ENCODE measurements at regions not wholly inside any gene's neighbourhood (a gene's known extent, or its start where the extent isn't known, plus 50 kb on each side); places are given as distances from the start of the nearest gene placed in this dataset.

- H3K4me3 ChIP-seq = no peak overlapping the region
- intact Hi-C loops (cut with micrococcal nuclease) (no loop called here), in situ Hi-C loops (cut with MboI) (no loop called here)
- H3K36me3 ChIP-seq (ENCODE audit: control insufficient read depth, insufficient read depth, low read length) = no peaks in the 10 kb centered on the region
- CTCF ChIA-PET (ENCODE audit: low intra/inter-chr PET ratio) = no interaction called here
- ATAC-seq (no peak), FAIRE-seq (no peak), DNase-seq (ENCODE audit: extremely low read depth in 1 of 4, low spot score in 3 of 4) (no peak)
- H4K20me1 ChIP-seq (replicated peaks; ENCODE audit: control insufficient read depth, insufficient read depth, low read length) = no peaks in the 10 kb centered on the region
- H3K27ac ChIP-seq (ENCODE audit: extremely low read depth, low read depth, low read length) = no peak overlapping the region
- H3K27me3 ChIP-seq (ENCODE audit: control insufficient read depth in 2 of 2, insufficient read depth in 2 of 2, low read length in 2 of 2) = no peaks in the 10 kb centered on the region
- H3K9me3 ChIP-seq (replicated peaks; ENCODE audit: control insufficient read depth, insufficient read depth, low read depth, low read length) = no peaks in the 10 kb centered on the region
- TF ChIP-seq HDGF (IDR thresholded peaks at IDR 0.05) (no peak), HNRNPUL1 (IDR thresholded peaks at IDR 0.05; ENCODE audit: low read length) (no peak), FOSL1 (tag; conservative IDR thresholded peaks at IDR 0.05) (peak; percentile 70), MXD1 (CRISPR knock-in tag; IDR thresholded peaks at IDR 0.05; ENCODE audit: borderline replicate concordance, poor library complexity, severe bottlenecking) (no peak), JUND (IDR thresholded peaks at IDR 0.05; ENCODE audit: borderline replicate concordance, low read depth, low read length) (peak; percentile 35; the same call in 1 of the 2 replicates), JUND (tag; IDR thresholded peaks at IDR 0.05; ENCODE audit: borderline replicate concordance, low read depth, low read length) (no peak), SIN3B (IDR thresholded peaks at IDR 0.05; ENCODE audit: low read depth) (no peak), ZNF124 (CRISPR knock-in tag; IDR thresholded peaks at IDR 0.05) (no peak)
- no peak overlapping the region for H2AFZ ChIP-seq (ENCODE audit: low read depth, low read length)
- no peak overlapping the region for H3K4me2 ChIP-seq (ENCODE audit: insufficient read depth, low read length)
- no peak overlapping the region for H3K9ac ChIP-seq (ENCODE audit: insufficient read depth in 1 of 2, low read depth in 2 of 2, low read length in 2 of 2)
- WGBS (ENCODE audit: insufficient coverage, low coverage, missing lambda C conversion rate) = 63% methylated on average over 1 of the region's 1 CpG
- H3K4me1 ChIP-seq (replicated peaks in 1 of 2; ENCODE audit: control insufficient read depth in 2 of 2, insufficient read depth in 2 of 2, low read length in 2 of 2) = peaks cover 4 to 12% of the 10 kb centered on the region in 2 experiments; a peak in 4 of 5 replicates
- BruUV-seq (replicated peaks) = no TSS peak
- no peaks in the 10 kb centered on the region; the same call in 2 of the 3 replicates for H3K79me2 ChIP-seq (ENCODE audit: control insufficient read depth, insufficient read depth, low read length)
- POLR2A ChIA-PET = interaction anchor here (1.9 kb wide), 1 partner anchor 9 kb away, joined by 4 read pairs; no protein-coding TSS in a partner anchor
- H3K9me1 ChIP-seq (ENCODE audit: control insufficient read depth, insufficient read depth, low read length) = no peaks in the 10 kb centered on the region
Observed at GRCh38 chr9:73042155-73042554, 89.3 kb upstream of the ALDH1A1 start.
